ENCODE measurements at regions not wholly inside any gene's neighbourhood (a gene's known extent, or its start where the extent isn't known, plus 50 kb on each side); places are given as distances from the start of the nearest gene placed in this dataset.

GRCh38 chr6:105569706-105570105 lies 166.8 kb upstream of the PREP start:
- Histone ChIP-seq H3K9me3 (ENCODE audit: control insufficient read depth, insufficient read depth, low read length) (no peaks in the 10 kb centered on the region), H3K36me3 (ENCODE audit: control insufficient read depth, insufficient read depth, low read length) (no peaks in the 10 kb centered on the region), H3K27ac (ENCODE audit: low read length) (no peak overlapping the region), H3K4me1 (ENCODE audit: control insufficient read depth, insufficient read depth, low read length) (no peaks in the 10 kb centered on the region), H3K27me3 (ENCODE audit: control insufficient read depth, insufficient read depth, low read length) (no peaks in the 10 kb centered on the region), H3K4me3 (ENCODE audit: low read length) (no peak overlapping the region)
- H3K9me3 Mint-ChIP-seq = no peaks in the 10 kb centered on the region
- 90% methylated on average over 2 of the region's 2 CpGs for WGBS (ENCODE audit: insufficient coverage)
- no peak for TF ChIP-seq CTCF (IDR thresholded peaks at IDR 0.05)
- H3K27ac Mint-ChIP-seq = no peak overlapping the region
- H3K4me3 Mint-ChIP-seq = no peak overlapping the region
- H3K36me3 Mint-ChIP-seq = no peaks in the 10 kb centered on the region
- no peaks in the 10 kb centered on the region for H3K4me1 Mint-ChIP-seq
- DNase-seq (no peak), ATAC-seq (no peak)
- intact Hi-C loops (cut with micrococcal nuclease) = no loop called here
- peaks cover 10 to 22% of the 10 kb centered on the region in 2 donors for H3K27me3 Mint-ChIP-seq (ENCODE audit: low read depth in 2 of 2)

DNA sequence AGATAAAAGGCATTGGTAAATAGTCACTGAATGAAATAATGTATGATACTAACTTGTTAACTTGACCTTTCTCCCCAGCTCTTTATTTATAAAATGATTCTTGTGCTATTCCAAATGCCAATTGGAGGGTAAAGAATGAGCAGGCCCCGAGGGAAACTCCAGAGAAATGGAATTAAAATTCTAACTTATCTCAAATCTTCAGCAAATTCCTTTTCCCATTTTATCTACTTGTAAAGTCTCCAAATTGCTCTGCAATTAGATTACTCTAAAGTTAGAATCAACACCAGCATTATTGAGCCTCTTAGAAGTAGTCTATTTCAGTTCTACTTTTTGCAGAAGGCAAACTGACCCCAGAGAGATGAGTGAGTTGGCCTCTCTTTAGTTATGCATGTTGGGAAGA lies 165.9 kb upstream of the PREP start:
- Histone ChIP-seq H3K36me3 (ENCODE audit: control insufficient read depth, insufficient read depth, low read length) (no peaks in the 10 kb centered on the region), H3K9me3 (ENCODE audit: control insufficient read depth, insufficient read depth, low read length) (no peaks in the 10 kb centered on the region), H3K27ac (ENCODE audit: low read length) (no peak overlapping the region), H3K27me3 (ENCODE audit: control insufficient read depth, insufficient read depth, low read length) (no peaks in the 10 kb centered on the region), H3K4me3 (ENCODE audit: low read length) (no peak overlapping the region), H3K4me1 (ENCODE audit: control insufficient read depth, insufficient read depth, low read length) (no peaks in the 10 kb centered on the region)
- no peak overlapping the region for H3K4me3 Mint-ChIP-seq
- H3K4me1 Mint-ChIP-seq = no peaks in the 10 kb centered on the region
- H3K27ac Mint-ChIP-seq = no peak overlapping the region
- no peaks in the 10 kb centered on the region for H3K36me3 Mint-ChIP-seq
- ATAC-seq (no peak), DNase-seq (no peak)
- no peak for TF ChIP-seq CTCF (IDR thresholded peaks at IDR 0.05)
- no peaks in the 10 kb centered on the region for H3K9me3 Mint-ChIP-seq
- intact Hi-C loops (cut with micrococcal nuclease) = no loop called here
- peaks cover 10 to 22% of the 10 kb centered on the region in 2 donors for H3K27me3 Mint-ChIP-seq (ENCODE audit: low read depth in 2 of 2)
- WGBS (ENCODE audit: insufficient coverage) = 100% methylated on average over 1 of the region's 1 CpG

DNA sequence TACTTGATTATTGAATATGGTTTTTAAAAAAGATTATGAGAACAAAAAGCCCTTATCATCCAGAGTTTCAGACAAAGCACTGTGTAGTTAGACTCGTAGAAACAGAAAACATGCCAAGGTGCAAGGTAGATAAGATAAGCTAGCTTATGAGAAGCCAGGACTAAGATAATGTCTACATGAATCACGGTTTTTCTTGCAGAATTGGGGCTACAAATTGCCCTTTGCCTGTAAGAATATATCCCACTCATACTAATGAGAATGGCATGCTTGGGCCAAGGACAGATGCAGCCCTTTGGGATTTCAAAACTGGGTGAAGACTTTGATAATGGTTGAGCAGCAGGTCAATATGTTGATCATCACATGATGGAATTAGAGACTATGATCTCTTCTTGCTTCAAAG lies 165.3 kb upstream of the PREP start:
- intact Hi-C loops (cut with micrococcal nuclease) = no loop called here

More for the DNA sequence above, 165.3 kb upstream of the PREP start:
- Histone ChIP-seq H3K36me3 (ENCODE audit: control insufficient read depth, insufficient read depth, low read length) (no peaks in the 10 kb centered on the region), H3K4me1 (ENCODE audit: control insufficient read depth, insufficient read depth, low read length) (no peaks in the 10 kb centered on the region), H3K4me3 (ENCODE audit: low read length) (no peak overlapping the region), H3K27me3 (ENCODE audit: control insufficient read depth, insufficient read depth, low read length) (no peaks in the 10 kb centered on the region), H3K9me3 (ENCODE audit: control insufficient read depth, insufficient read depth, low read length) (no peaks in the 10 kb centered on the region), H3K27ac (ENCODE audit: low read length) (no peak overlapping the region)
- TF ChIP-seq CTCF (IDR thresholded peaks at IDR 0.05) = no peak
- no peaks in the 10 kb centered on the region for H3K36me3 Mint-ChIP-seq
- peaks cover 10 to 22% of the 10 kb centered on the region in 2 donors for H3K27me3 Mint-ChIP-seq (ENCODE audit: low read depth in 2 of 2)
- DNase-seq (no peak), ATAC-seq (no peak)
- 86% methylated on average over 2 of the region's 2 CpGs for WGBS (ENCODE audit: insufficient coverage)
- no peaks in the 10 kb centered on the region for H3K4me1 Mint-ChIP-seq
- H3K27ac Mint-ChIP-seq = no peak overlapping the region
- H3K9me3 Mint-ChIP-seq = no peaks in the 10 kb centered on the region
- H3K4me3 Mint-ChIP-seq = no peak overlapping the region

Measured in natural killer cell (primary cell).